Left ventricle myocardium inferior (tissue), 1 donor: ENCODE measurements at regions not wholly inside any gene's neighbourhood (a gene's known extent, or its start where the extent isn't known, plus 50 kb on each side); places are given as distances from the start of the nearest gene placed in this dataset.

Experiments
- DNase-seq: peaks from one replicate; pipeline ENCODE4 v3.0.0-alpha.2; 2020
- H3K27ac ChIP-seq: fragments of 200-600 bp; replicated peaks from 2 replicates; pipeline ENCODE4 v1.8.0; 2021
- H3K27me3 ChIP-seq: fragments of 200-600 bp; 2 replicates; pipeline ENCODE4 v1.8.0; 2021; ENCODE audit warnings: low read depth
- H3K36me3 ChIP-seq: fragments of 200-600 bp; 2 replicates; pipeline ENCODE4 v1.8.0; 2021
- H3K4me1 ChIP-seq: fragments of 200-600 bp; 2 replicates; pipeline ENCODE4 v1.8.0; 2021
- H3K4me3 ChIP-seq: fragments of 200-600 bp; 2 replicates; pipeline ENCODE4 v1.8.0; 2021; ENCODE audit warnings: mild to moderate bottlenecking, moderate library complexity
- H3K9me3 ChIP-seq: fragments of 200-600 bp; replicated peaks from 2 replicates; pipeline ENCODE4 v1.8.0; 2021
- CTCF ChIP-seq: fragments of 200-600 bp; IDR thresholded peaks from 2 replicates; pipeline ENCODE4 v1.8.0; 2021; ENCODE audit warnings: antibody characterized with exemption, mild to moderate bottlenecking, borderline replicate concordance
- intact Hi-C: fragments of 100-400 bp; cut with micrococcal nuclease; formaldehyde crosslinking; loops from one replicate; pipeline ENCODE4 v1.11.0; 2022
- donor health status: DM: no; HTN: yes; CAD: no; lungs with severe emphysema.

- no peak for TF ChIP-seq CTCF
- DNase-seq: no peak
- no peak overlapping the region for H3K27ac ChIP-seq
- intact Hi-C loops: no loop called here
- peaks cover 52% of the 10 kb centered on the region for H3K9me3 ChIP-seq
- no peaks in the 10 kb centered on the region for H3K36me3 ChIP-seq
- H3K27me3 ChIP-seq: no peaks in the 10 kb centered on the region
- H3K4me3 ChIP-seq: no peak overlapping the region
- H3K4me1 ChIP-seq: no peaks in the 10 kb centered on the region
These were observed 164.8 kb downstream of the WDR11 start for GRCh38 chr10:121015916-121016315.

GRCh38 chr10:121024905-121025584 is 173.9 kb downstream of the WDR11 start:
- no peak overlapping the region for H3K4me3 ChIP-seq
- H3K27me3 ChIP-seq: peaks cover 23% of the 10 kb centered on the region
- H3K9me3 ChIP-seq: no peaks in the 10 kb centered on the region
- H3K27ac ChIP-seq: no peak overlapping the region
- intact Hi-C loops: no loop called here
- no peak for TF ChIP-seq CTCF
- no peaks in the 10 kb centered on the region for H3K4me1 ChIP-seq
- no peak for DNase-seq
- no peaks in the 10 kb centered on the region for H3K36me3 ChIP-seq

- H3K36me3 ChIP-seq: no peaks in the 10 kb centered on the region
- no peak for DNase-seq
- H3K4me3 ChIP-seq: no peak overlapping the region
- intact Hi-C loops: no loop called here
- H3K9me3 ChIP-seq: no peaks in the 10 kb centered on the region
- H3K27me3 ChIP-seq: peaks cover 23% of the 10 kb centered on the region
- TF ChIP-seq CTCF: no peak
- no peak overlapping the region for H3K27ac ChIP-seq
- H3K4me1 ChIP-seq: no peaks in the 10 kb centered on the region
These were observed 174.6 kb downstream of the WDR11 start for GRCh38 chr10:121025731-121026130.

- intact Hi-C loops: no loop called here
- no peaks in the 10 kb centered on the region for H3K9me3 ChIP-seq
- H3K4me3 ChIP-seq: no peak overlapping the region
- H3K36me3 ChIP-seq: no peaks in the 10 kb centered on the region
- H3K27ac ChIP-seq: no peak overlapping the region
- peaks cover 31% of the 10 kb centered on the region for H3K27me3 ChIP-seq
- H3K4me1 ChIP-seq: no peaks in the 10 kb centered on the region
- no peak for DNase-seq
- no peak for TF ChIP-seq CTCF
These were observed 176.2 kb downstream of the WDR11 start for GRCh38 chr10:121027371-121027770.

- no peaks in the 10 kb centered on the region for H3K36me3 ChIP-seq
- H3K4me3 ChIP-seq: no peak overlapping the region
- intact Hi-C loops: no loop called here
- peaks cover 14% of the 10 kb centered on the region for H3K27me3 ChIP-seq
- H3K4me1 ChIP-seq: no peaks in the 10 kb centered on the region
- no peak overlapping the region for H3K27ac ChIP-seq
- no peak for TF ChIP-seq CTCF
- H3K9me3 ChIP-seq: no peaks in the 10 kb centered on the region
- no peak for DNase-seq
These were observed 181.3 kb downstream of the WDR11 start for GRCh38 chr10:121032460-121032859.
